ENCODE measurements at regions not wholly inside any gene's neighbourhood (a gene's known extent, or its start where the extent isn't known, plus 50 kb on each side); places are given as distances from the start of the nearest gene placed in this dataset.

DNA sequence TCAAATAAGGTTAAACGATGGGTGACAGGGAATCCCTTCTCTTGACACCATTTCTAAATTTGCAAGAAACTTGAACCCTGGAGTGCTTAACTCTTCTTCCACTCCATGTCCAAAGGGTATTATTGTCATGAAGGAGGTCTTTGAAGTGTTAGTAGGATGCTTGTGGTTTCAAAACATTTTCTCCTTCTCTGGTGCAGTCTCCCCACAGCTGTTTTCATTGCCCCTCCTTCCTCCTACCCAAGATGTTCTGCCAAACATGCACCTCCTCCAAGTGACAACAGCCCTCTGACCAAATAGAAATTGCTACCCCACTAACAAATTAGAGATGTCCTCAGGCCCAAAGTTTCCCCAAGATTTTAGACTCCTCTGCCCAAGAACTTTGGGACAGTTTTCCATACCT, 151.4 kb downstream of the POLR2M start:
- CTCF ChIA-PET: interaction anchor here (1.0 to 15.1 kb wide), 3 partner anchors 9 to 296 kb away, joined by 3 to 190 read pairs (median 3); partner anchors contain the start of gene ALDH1A2
- TF ChIP-seq CTCF (IDR thresholded peaks at IDR 0.05; ENCODE audit: insufficient read depth, low read length, missing control alignments): no peak

GRCh38 chr15:57859130-57859685, 152.7 kb downstream of the POLR2M start:
- no peak overlapping the region for H3K4me3 ChIP-seq (ENCODE audit: low read depth, low read length)
- ChIA-PET CTCF (interaction anchor here (0.7 to 15.1 kb wide), 20 partner anchors 8 to 325 kb away, joined by 3 to 209 read pairs (median 8); partner anchors contain the start of genes ALDH1A2 and POLR2M), POLR2A (no interaction called here)
- no peak for DNase-seq (ENCODE audit: low read depth, low spot score)
- TF ChIP-seq CTCF (IDR thresholded peaks at IDR 0.05; ENCODE audit: insufficient read depth, low read length, missing control alignments): no peak

More for the DNA sequence above, 151.4 kb downstream of the POLR2M start:
- no peak overlapping the region for H3K4me3 ChIP-seq (ENCODE audit: low read depth, low read length)
- POLR2A ChIA-PET: no interaction called here
- no peak for DNase-seq (ENCODE audit: low read depth, low spot score)

- POLR2A ChIA-PET: no interaction called here
- peak; percentile 7 for DNase-seq (ENCODE audit: low read depth, low spot score)
- CTCF ChIA-PET: interaction anchor here (0.7 to 15.1 kb wide), 52 partner anchors 10 to 425 kb away, joined by 3 to 209 read pairs (median 5); partner anchors contain the start of genes ALDH1A2 and POLR2M
- TF ChIP-seq CTCF (IDR thresholded peaks at IDR 0.05; ENCODE audit: insufficient read depth, low read length, missing control alignments): peak; percentile 55
- H3K4me3 ChIP-seq (ENCODE audit: low read depth, low read length): no peak overlapping the region
These were observed 154.6 kb downstream of the POLR2M start for GRCh38 chr15:57861034-57861638.

DNA sequence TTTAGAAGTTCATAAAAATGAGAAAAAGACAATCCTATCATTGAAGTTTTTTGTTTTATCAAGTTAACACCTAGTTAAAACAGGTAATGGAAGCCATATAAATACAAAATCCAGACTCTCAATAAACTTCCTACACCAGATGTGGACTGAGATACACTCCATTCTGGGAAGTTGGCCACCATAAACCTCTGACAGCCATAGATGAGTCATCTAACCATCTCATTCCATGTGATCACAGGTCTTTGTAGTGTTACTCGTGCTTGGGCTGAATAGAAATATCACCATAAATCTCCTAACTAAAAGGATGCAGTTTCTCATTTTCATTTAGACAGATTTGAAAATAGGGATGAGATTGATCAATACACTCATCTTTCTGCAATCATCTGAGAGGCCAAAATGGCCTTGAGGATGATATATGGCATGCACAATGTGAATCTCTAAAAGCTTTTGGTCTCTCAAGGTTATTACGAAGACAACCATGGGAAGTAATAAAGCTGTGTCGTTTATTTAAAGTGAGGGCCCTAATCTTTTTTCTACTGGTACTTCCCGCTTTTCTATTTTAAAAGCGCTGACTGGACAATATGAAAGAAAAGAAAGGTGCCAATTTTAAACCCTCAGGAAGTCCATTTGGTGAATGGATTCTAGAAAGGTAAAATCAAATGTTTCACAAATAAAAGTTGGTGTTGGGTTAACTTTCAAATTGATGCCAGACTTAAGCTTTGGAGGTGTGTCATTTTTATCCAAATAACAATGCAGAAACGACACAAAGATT, 155.5 kb downstream of the POLR2M start:
- no peak for TF ChIP-seq CTCF (IDR thresholded peaks at IDR 0.05; ENCODE audit: insufficient read depth, low read length, missing control alignments)
- POLR2A ChIA-PET: no interaction called here
- CTCF ChIA-PET: interaction anchor here (0.7 to 15.1 kb wide), 37 partner anchors 9 to 321 kb away, joined by 3 to 209 read pairs (median 7); partner anchors contain the start of genes ALDH1A2 and POLR2M
- peak; percentile 14 for DNase-seq (ENCODE audit: low read depth, low spot score)
- H3K4me3 ChIP-seq (ENCODE audit: low read depth, low read length): no peak overlapping the region

DNA sequence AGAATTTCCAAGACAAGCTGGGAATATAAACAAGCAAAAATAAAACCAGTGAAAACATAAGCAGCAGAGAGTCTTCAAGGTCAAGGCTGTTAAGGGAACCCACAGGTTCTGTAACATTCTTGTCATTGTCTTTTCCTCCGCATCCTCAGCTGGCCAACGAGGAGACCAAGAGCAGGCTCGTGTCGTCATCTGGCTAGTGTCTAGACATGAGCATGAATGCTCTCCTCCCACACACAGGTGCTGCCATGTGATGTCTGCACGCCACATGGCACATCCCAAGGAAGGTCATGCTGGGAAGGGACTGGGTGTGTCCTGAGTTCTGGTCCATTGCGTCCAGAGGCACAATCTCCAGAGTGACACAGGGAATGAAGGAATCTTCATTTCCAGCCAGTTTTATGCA, 156.2 kb downstream of the POLR2M start:
- no peak overlapping the region for H3K4me3 ChIP-seq (ENCODE audit: low read depth, low read length)
- no peak for DNase-seq (ENCODE audit: low read depth, low spot score)
- POLR2A ChIA-PET: no interaction called here
- CTCF ChIA-PET: interaction anchor here (0.8 to 15.1 kb wide), 11 partner anchors 8 to 320 kb away, joined by 3 to 209 read pairs (median 34); partner anchors contain the start of gene ALDH1A2
- TF ChIP-seq CTCF (IDR thresholded peaks at IDR 0.05; ENCODE audit: insufficient read depth, low read length, missing control alignments): no peak

DNA sequence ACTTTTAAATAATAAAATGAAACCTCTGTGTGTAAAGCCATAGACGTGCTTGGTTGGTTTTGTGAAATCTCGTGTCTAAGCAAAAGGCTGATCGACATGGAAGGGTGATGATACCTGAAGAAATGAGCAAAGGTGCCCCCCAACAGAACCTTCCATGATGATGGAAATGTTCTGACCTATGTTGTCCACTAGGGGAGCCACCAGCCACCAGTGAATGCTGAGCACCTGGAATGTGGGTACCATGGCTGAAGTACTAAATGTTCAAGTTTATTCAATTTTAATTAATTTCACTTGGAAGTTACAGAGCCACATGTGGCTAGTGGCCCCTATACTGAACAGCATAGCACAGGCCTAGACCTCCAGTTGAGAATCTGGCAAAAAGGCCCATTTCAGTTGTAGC, 158.8 kb downstream of the POLR2M start:
- no peak for DNase-seq (ENCODE audit: low read depth, low spot score)
- POLR2A ChIA-PET: interaction anchor here (0.6 kb wide), 1 partner anchor 244 kb away, joined by 4 read pairs; no protein-coding TSS in a partner anchor
- no peak overlapping the region for H3K4me3 ChIP-seq (ENCODE audit: low read depth, low read length)
- CTCF ChIA-PET: interaction anchor here (1.2 to 15.1 kb wide), 9 partner anchors 9 to 318 kb away, joined by 3 to 209 read pairs (median 9); partner anchors contain the start of gene ALDH1A2
- TF ChIP-seq CTCF (IDR thresholded peaks at IDR 0.05; ENCODE audit: insufficient read depth, low read length, missing control alignments): no peak

All from AG04449 (cell line).